Neural progenitor cell (in vitro differentiated cells): ENCODE measurements at regions not wholly inside any gene's neighbourhood (a gene's known extent, or its start where the extent isn't known, plus 50 kb on each side); places are given as distances from the start of the nearest gene placed in this dataset.

Experiments
- DNase-seq: peaks from one replicate; pipeline ENCODE4 v3.0.0-alpha.2; 2016; ENCODE audit warnings: low spot score
- H2AFZ ChIP-seq: fragments of 200-600 bp; sonication (generic); replicated peaks from 2 replicates; pipeline ENCODE4 v1.6.1; 2016; ENCODE audit warnings: antibody characterized with exemption
- H3F3A ChIP-seq: fragments of 200-600 bp; sonication (generic); 2 replicates; pipeline ENCODE4 v1.6.1; 2016; ENCODE audit warnings: antibody characterized with exemption, low read depth
- H3K27ac ChIP-seq: fragments of 200-600 bp; sonication (generic); 2 replicates; pipeline ENCODE4 v1.5.1; 2016; ENCODE audit warnings: mild to moderate bottlenecking
- H3K27me3 ChIP-seq: fragments of 200-600 bp; sonication (generic); 2 replicates; pipeline ENCODE4 v1.6.1; 2016; ENCODE audit warnings: mild to moderate bottlenecking, moderate library complexity
- H3K36me3 ChIP-seq: fragments of 200-600 bp; sonication (generic); 2 replicates; pipeline ENCODE4 v1.5.1; 2016
- H3K4me1 ChIP-seq: fragments of 200-600 bp; sonication (generic); 2 replicates; pipeline ENCODE4 v1.6.1; 2016; ENCODE audit warnings: mixed run types
- H3K4me2 ChIP-seq: fragments of 200-600 bp; sonication (generic); 2 replicates; pipeline ENCODE4 v1.6.1; 2016
- H3K4me3 ChIP-seq: fragments of 200-600 bp; sonication (generic); 2 replicates; pipeline ENCODE4 v1.5.1; 2016
- H3K79me2 ChIP-seq: fragments of 200-600 bp; sonication (generic); 2 replicates; pipeline ENCODE4 v1.6.1; 2016; ENCODE audit warnings: low read depth
- H3K9ac ChIP-seq: fragments of 200-600 bp; sonication (generic); 2 replicates; pipeline ENCODE4 v1.6.1; 2016
- H3K9me3 ChIP-seq: fragments of 200-600 bp; sonication (generic); 2 replicates; pipeline ENCODE4 v1.5.1; 2016; ENCODE audit warnings: low read depth
- H4K20me1 ChIP-seq: fragments of 200-600 bp; sonication (generic); 2 replicates; pipeline ENCODE4 v1.6.1; 2016; ENCODE audit warnings: low read depth
- H3K27ac Mint-ChIP-seq: 3 replicates; pipeline ENCODE4 v1.8.0; 2021; ENCODE audit warnings: mixed read lengths
- H3K27me3 Mint-ChIP-seq: 2 replicates; pipeline ENCODE4 v1.8.0; 2022; ENCODE audit warnings: low read depth, mild to moderate bottlenecking, inconsistent platforms, moderate library complexity, mixed read lengths; ENCODE audit not compliant: insufficient read depth
- H3K36me3 Mint-ChIP-seq: 3 replicates; pipeline ENCODE4 v1.8.0; 2021; ENCODE audit warnings: mixed read lengths
- H3K4me1 Mint-ChIP-seq: 3 replicates; pipeline ENCODE4 v1.8.0; 2021; ENCODE audit warnings: mixed read lengths
- H3K4me3 Mint-ChIP-seq: 3 replicates; pipeline ENCODE4 v1.8.0; 2021; ENCODE audit warnings: mild to moderate bottlenecking, moderate library complexity, mixed read lengths
- H3K9me3 Mint-ChIP-seq: 3 replicates; pipeline ENCODE4 v1.8.0; 2020; ENCODE audit warnings: mixed read lengths
- CTCF ChIP-seq: fragments of 200-600 bp; sonication (generic); IDR thresholded peaks from 2 replicates; pipeline ENCODE4 v1.5.1; 2017; ENCODE audit warnings: antibody characterized with exemption, mild to moderate bottlenecking
- EZH2 ChIP-seq: fragments of 200-600 bp; sonication (generic); IDR thresholded peaks from 2 replicates; pipeline ENCODE4 v1.6.1; 2017; ENCODE audit warnings: antibody characterized with exemption, mild to moderate bottlenecking, moderate library complexity
- EZH2phosphoT487 ChIP-seq: fragments of 200-600 bp; sonication (generic); IDR thresholded peaks from 2 replicates; pipeline ENCODE4 v1.6.1; 2017; ENCODE audit warnings: antibody characterized with exemption

GRCh38 chr2:204483608-204484081 is 61.6 kb upstream of the PARD3B start:
- no peak overlapping the region for H2AFZ ChIP-seq
- no peaks in the 10 kb centered on the region for H4K20me1 ChIP-seq
- H3K9ac ChIP-seq = no peak overlapping the region
- no peaks in the 10 kb centered on the region for H3F3A ChIP-seq
- H3K4me1 Mint-ChIP-seq = peaks cover 2% of the 10 kb centered on the region
- no peak for TF ChIP-seq CTCF
- H3K9me3 Mint-ChIP-seq = no peaks in the 10 kb centered on the region
- DNase-seq = no peak
- H3K27ac ChIP-seq = no peak overlapping the region
- no peaks in the 10 kb centered on the region for H3K79me2 ChIP-seq
- H3K27me3 Mint-ChIP-seq = no peaks in the 10 kb centered on the region
- H3K27me3 ChIP-seq = no peaks in the 10 kb centered on the region
- no peak overlapping the region for H3K4me3 ChIP-seq
- no peaks in the 10 kb centered on the region for H3K36me3 ChIP-seq
- no peak overlapping the region for H3K4me2 ChIP-seq
- H3K4me1 ChIP-seq = no peaks in the 10 kb centered on the region
- H3K4me3 Mint-ChIP-seq = no peak overlapping the region
- no peak overlapping the region for H3K27ac Mint-ChIP-seq
- H3K9me3 ChIP-seq = no peaks in the 10 kb centered on the region
- no peaks in the 10 kb centered on the region for H3K36me3 Mint-ChIP-seq

GRCh38 chr2:204486321-204486720 is 59.0 kb upstream of the PARD3B start:
- H3K4me3 ChIP-seq = no peak overlapping the region
- Mint-ChIP-seq H3K27me3 (no peaks in the 10 kb centered on the region), H3K36me3 (no peaks in the 10 kb centered on the region), H3K4me3 (no peak overlapping the region), H3K4me1 (no peaks in the 10 kb centered on the region), H3K9me3 (no peaks in the 10 kb centered on the region), H3K27ac (no peak overlapping the region)
- no peaks in the 10 kb centered on the region for H3K4me1 ChIP-seq
- no peaks in the 10 kb centered on the region for H3F3A ChIP-seq
- no peak overlapping the region for H3K9ac ChIP-seq
- no peaks in the 10 kb centered on the region for H3K27me3 ChIP-seq
- H3K4me2 ChIP-seq = no peak overlapping the region
- H3K79me2 ChIP-seq = no peaks in the 10 kb centered on the region
- no peak for TF ChIP-seq CTCF
- H4K20me1 ChIP-seq = no peaks in the 10 kb centered on the region
- H3K9me3 ChIP-seq = no peaks in the 10 kb centered on the region
- H3K27ac ChIP-seq = no peak overlapping the region
- H3K36me3 ChIP-seq = no peaks in the 10 kb centered on the region
- DNase-seq = no peak
- no peak overlapping the region for H2AFZ ChIP-seq

GRCh38 chr2:204486805-204487204 is 58.5 kb upstream of the PARD3B start:
- H3K27me3 ChIP-seq = no peaks in the 10 kb centered on the region
- Mint-ChIP-seq H3K4me1 (no peaks in the 10 kb centered on the region), H3K36me3 (no peaks in the 10 kb centered on the region), H3K4me3 (no peak overlapping the region), H3K27ac (no peak overlapping the region), H3K27me3 (no peaks in the 10 kb centered on the region), H3K9me3 (no peaks in the 10 kb centered on the region)
- no peaks in the 10 kb centered on the region for H3K9me3 ChIP-seq
- H4K20me1 ChIP-seq = no peaks in the 10 kb centered on the region
- H3K4me3 ChIP-seq = no peak overlapping the region
- H3K27ac ChIP-seq = no peak overlapping the region
- no peaks in the 10 kb centered on the region for H3K4me1 ChIP-seq
- H3K36me3 ChIP-seq = no peaks in the 10 kb centered on the region
- TF ChIP-seq CTCF (no peak), EZH2phosphoT487 (no peak), EZH2 (no peak)
- H3F3A ChIP-seq = no peaks in the 10 kb centered on the region
- no peaks in the 10 kb centered on the region for H3K79me2 ChIP-seq
- no peak overlapping the region for H3K9ac ChIP-seq
- no peak for DNase-seq
- H2AFZ ChIP-seq = no peak overlapping the region
- H3K4me2 ChIP-seq = no peak overlapping the region
